ENCODE measurements at regions not wholly inside any gene's neighbourhood (a gene's known extent, or its start where the extent isn't known, plus 50 kb on each side); places are given as distances from the start of the nearest gene placed in this dataset.

- TF ChIP-seq CTCF (IDR thresholded peaks at IDR 0.05) (no peak), EZH2 (IDR thresholded peaks at IDR 0.05; ENCODE audit: borderline replicate concordance, insufficient read depth, low read depth, low read length, poor library complexity, severe bottlenecking) (no peak)
Measured at GRCh38 chr5:168118042-168118668, 173.3 kb upstream of the WWC1 start.
